ENCODE measurements at regions not wholly inside any gene's neighbourhood (a gene's known extent, or its start where the extent isn't known, plus 50 kb on each side); places are given as distances from the start of the nearest gene placed in this dataset.

DNA sequence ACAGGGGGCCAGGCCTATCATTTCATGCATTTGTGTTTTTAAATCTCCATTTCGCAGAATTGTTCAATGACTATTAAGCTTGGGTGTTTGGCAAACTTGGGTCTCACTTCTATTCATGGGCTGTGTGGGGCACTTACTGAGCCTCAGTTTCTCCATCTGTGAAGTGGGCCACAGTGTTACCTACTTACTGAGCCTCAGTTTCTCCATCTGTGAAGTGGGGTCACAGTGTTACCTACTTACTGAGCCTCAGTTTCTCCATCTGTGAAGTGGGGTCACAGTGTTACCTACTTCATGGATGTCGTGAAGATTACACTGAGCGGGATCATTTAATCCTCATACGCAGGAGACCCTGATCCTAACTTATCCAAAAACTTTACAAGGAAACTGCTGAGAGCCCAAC lies 115.1 kb upstream of the STX18 start:
- no peak for TF ChIP-seq POLR2A (IDR thresholded peaks at IDR 0.05)
- TF ChIP-seq, protein P1, sequence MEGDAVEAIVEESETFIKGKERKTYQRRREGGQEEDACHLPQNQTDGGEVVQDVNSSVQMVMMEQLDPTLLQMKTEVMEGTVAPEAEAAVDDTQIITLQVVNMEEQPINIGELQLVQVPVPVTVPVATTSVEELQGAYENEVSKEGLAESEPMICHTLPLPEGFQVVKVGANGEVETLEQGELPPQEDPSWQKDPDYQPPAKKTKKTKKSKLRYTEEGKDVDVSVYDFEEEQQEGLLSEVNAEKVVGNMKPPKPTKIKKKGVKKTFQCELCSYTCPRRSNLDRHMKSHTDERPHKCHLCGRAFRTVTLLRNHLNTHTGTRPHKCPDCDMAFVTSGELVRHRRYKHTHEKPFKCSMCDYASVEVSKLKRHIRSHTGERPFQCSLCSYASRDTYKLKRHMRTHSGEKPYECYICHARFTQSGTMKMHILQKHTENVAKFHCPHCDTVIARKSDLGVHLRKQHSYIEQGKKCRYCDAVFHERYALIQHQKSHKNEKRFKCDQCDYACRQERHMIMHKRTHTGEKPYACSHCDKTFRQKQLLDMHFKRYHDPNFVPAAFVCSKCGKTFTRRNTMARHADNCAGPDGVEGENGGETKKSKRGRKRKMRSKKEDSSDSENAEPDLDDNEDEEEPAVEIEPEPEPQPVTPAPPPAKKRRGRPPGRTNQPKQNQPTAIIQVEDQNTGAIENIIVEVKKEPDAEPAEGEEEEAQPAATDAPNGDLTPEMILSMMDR (IDR thresholded peaks at IDR 0.05): no peak

Measured in ovary (tissue), 3 donors.